ENCODE measurements at regions not wholly inside any gene's neighbourhood (a gene's known extent, or its start where the extent isn't known, plus 50 kb on each side); places are given as distances from the start of the nearest gene placed in this dataset.

DNA sequence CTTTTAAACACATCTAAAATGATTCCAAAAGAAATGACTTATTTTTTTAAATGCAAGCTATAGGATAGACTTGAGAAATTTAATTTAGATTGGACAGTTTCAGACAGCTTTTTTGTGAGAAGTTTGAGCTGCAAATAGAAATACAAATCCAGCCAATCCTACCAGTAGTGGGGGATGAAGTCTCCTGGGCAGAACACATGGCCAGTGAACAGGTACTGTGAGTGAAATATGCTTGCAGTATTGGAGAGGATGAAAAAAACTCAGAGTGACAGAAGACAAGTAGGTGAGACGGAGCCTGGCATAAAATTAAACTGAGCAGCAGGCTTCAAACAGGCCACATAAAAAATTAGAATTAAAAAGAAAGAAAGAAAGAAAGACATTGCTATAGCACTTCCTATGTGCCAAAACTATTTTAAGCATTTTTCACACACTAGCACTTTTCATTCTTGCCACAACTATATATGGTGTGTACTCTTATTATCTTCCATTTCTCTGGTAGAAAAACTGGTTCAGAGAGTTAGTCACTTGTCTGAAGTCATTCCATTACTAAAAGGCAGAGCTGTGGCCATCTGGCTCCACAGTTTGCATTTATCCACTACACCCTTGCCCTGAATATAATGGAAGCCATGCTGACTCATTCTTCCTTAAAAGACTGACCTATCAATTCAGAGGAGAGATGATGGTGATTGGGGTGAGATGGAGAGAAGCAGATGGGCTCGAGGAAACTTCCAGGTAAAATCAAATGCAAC is 310.2 kb upstream of the CTNND2 start:
- H3K4me1 ChIP-seq (ENCODE audit: control insufficient read depth, insufficient read depth, low read length): no peaks in the 10 kb centered on the region
- TF ChIP-seq ZSCAN23 (tag by site-specific recombination; IDR thresholded peaks at IDR 0.05): no peak
- TF ChIP-seq TRIM28 (IDR thresholded peaks at IDR 0.05; ENCODE audit: borderline replicate concordance, low read length): no peak
- POLR2A ChIA-PET: no interaction called here
- H3K36me3 ChIP-seq (ENCODE audit: control insufficient read depth in 2 of 2, insufficient read depth in 1 of 2, low read length in 2 of 2): no peaks in the 10 kb centered on the region
- no peak overlapping the region for H3K4me3 ChIP-seq (ENCODE audit: low read depth, low read length)
- no peaks in the 10 kb centered on the region for H3K9me3 ChIP-seq (ENCODE audit: control insufficient read depth, insufficient read depth, low read depth, low read length)
- CTCF ChIA-PET: no interaction called here
- H3K27ac ChIP-seq (ENCODE audit: extremely low read depth, low read depth, low read length): no peak overlapping the region

DNA sequence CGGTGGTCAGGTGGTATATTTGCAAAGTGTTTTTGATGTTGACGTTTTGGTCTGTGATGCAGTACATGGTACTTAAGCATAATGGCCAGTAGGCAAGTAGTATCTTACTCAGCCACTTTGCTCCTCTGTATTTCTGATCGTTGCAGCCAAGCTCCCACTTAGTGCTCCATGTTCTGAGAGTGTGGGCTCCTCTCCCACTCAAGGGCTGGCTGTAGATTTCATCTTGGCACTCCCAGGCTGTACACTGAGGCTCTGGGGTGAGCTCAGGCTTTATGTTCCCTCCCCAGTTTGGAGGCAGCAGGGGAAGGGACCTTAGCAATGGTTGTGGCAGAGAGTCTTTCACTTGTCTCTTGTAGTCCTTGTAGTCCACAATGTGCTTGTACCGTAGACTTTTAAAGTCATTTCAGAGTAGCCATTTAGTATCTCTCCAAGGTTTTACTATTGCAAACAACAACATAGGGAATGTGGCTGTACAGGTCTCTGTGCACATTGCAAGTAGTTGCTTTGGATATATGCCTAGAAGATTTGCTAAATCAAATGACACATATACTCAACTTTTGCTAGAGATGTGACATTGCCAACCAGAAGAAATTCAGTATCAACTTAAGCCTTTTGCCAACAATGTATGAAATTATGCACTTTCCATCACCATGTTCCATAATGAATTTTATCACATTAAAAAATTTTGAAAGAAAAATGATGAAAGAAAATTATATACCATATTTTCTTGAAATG is 304.3 kb upstream of the CTNND2 start:
- Histone ChIP-seq H3K36me3 (ENCODE audit: control insufficient read depth in 2 of 2, insufficient read depth in 1 of 2, low read length in 2 of 2) (no peaks in the 10 kb centered on the region), H3K27ac (ENCODE audit: extremely low read depth, low read depth, low read length) (no peak overlapping the region), H3K4me3 (ENCODE audit: low read depth, low read length) (no peak overlapping the region), H3K9me3 (ENCODE audit: control insufficient read depth, insufficient read depth, low read depth, low read length) (no peaks in the 10 kb centered on the region), H3K4me1 (ENCODE audit: control insufficient read depth, insufficient read depth, low read length) (no peaks in the 10 kb centered on the region)
- TF ChIP-seq OVOL3 (tag by site-specific recombination; IDR thresholded peaks at IDR 0.05) (no peak), ZXDB (tag by site-specific recombination; IDR thresholded peaks at IDR 0.05) (no peak), ZNF266 (tag by site-specific recombination; IDR thresholded peaks at IDR 0.05; ENCODE audit: low read depth) (no peak), KLF10 (tag by site-specific recombination; IDR thresholded peaks at IDR 0.05) (no peak), ZNF777 (tag by site-specific recombination; IDR thresholded peaks at IDR 0.05; ENCODE audit: borderline replicate concordance) (no peak)
- TF ChIP-seq, protein P1, sequence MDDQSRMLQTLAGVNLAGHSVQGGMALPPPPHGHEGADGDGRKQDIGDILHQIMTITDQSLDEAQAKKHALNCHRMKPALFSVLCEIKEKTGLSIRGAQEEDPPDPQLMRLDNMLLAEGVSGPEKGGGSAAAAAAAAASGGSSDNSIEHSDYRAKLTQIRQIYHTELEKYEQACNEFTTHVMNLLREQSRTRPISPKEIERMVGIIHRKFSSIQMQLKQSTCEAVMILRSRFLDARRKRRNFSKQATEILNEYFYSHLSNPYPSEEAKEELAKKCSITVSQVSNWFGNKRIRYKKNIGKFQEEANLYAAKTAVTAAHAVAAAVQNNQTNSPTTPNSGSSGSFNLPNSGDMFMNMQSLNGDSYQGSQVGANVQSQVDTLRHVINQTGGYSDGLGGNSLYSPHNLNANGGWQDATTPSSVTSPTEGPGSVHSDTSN (CRISPR knock-in tag; IDR thresholded peaks at IDR 0.05): no peak
- TF ChIP-seq, protein P2, sequence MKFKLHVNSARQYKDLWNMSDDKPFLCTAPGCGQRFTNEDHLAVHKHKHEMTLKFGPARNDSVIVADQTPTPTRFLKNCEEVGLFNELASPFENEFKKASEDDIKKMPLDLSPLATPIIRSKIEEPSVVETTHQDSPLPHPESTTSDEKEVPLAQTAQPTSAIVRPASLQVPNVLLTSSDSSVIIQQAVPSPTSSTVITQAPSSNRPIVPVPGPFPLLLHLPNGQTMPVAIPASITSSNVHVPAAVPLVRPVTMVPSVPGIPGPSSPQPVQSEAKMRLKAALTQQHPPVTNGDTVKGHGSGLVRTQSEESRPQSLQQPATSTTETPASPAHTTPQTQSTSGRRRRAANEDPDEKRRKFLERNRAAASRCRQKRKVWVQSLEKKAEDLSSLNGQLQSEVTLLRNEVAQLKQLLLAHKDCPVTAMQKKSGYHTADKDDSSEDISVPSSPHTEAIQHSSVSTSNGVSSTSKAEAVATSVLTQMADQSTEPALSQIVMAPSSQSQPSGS (tag by site-specific recombination; IDR thresholded peaks at IDR 0.05; ENCODE audit: low read depth): no peak
- TF ChIP-seq, protein P3, sequence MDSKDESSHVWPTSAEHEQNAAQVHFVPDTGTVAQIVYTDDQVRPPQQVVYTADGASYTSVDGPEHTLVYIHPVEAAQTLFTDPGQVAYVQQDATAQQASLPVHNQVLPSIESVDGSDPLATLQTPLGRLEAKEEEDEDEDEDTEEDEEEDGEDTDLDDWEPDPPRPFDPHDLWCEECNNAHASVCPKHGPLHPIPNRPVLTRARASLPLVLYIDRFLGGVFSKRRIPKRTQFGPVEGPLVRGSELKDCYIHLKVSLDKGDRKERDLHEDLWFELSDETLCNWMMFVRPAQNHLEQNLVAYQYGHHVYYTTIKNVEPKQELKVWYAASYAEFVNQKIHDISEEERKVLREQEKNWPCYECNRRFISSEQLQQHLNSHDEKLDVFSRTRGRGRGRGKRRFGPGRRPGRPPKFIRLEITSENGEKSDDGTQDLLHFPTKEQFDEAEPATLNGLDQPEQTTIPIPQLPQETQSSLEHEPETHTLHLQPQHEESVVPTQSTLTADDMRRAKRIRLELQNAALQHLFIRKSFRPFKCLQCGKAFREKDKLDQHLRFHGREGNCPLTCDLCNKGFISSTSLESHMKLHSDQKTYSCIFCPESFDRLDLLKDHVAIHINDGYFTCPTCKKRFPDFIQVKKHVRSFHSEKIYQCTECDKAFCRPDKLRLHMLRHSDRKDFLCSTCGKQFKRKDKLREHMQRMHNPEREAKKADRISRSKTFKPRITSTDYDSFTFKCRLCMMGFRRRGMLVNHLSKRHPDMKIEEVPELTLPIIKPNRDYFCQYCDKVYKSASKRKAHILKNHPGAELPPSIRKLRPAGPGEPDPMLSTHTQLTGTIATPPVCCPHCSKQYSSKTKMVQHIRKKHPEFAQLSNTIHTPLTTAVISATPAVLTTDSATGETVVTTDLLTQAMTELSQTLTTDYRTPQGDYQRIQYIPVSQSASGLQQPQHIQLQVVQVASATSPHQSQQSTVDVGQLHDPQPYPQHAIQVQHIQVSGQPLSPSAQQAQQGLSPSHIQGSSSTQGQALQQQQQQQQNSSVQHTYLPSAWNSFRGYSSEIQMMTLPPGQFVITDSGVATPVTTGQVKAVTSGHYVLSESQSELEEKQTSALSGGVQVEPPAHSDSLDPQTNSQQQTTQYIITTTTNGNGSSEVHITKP (tag by site-specific recombination; IDR thresholded peaks at IDR 0.05): no peak
- TF ChIP-seq, protein P4, sequence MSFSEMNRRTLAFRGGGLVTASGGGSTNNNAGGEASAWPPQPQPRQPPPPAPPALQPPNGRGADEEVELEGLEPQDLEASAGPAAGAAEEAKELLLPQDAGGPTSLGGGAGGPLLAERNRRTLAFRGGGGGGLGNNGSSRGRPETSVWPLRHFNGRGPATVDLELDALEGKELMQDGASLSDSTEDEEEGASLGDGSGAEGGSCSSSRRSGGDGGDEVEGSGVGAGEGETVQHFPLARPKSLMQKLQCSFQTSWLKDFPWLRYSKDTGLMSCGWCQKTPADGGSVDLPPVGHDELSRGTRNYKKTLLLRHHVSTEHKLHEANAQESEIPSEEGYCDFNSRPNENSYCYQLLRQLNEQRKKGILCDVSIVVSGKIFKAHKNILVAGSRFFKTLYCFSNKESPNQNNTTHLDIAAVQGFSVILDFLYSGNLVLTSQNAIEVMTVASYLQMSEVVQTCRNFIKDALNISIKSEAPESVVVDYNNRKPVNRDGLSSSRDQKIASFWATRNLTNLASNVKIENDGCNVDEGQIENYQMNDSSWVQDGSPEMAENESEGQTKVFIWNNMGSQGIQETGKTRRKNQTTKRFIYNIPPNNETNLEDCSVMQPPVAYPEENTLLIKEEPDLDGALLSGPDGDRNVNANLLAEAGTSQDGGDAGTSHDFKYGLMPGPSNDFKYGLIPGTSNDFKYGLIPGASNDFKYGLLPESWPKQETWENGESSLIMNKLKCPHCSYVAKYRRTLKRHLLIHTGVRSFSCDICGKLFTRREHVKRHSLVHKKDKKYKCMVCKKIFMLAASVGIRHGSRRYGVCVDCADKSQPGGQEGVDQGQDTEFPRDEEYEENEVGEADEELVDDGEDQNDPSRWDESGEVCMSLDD (tag by site-specific recombination; IDR thresholded peaks at IDR 0.05): no peak
- CTCF ChIA-PET: no interaction called here
- POLR2A ChIA-PET: no interaction called here
